ENCODE measurements at regions not wholly inside any gene's neighbourhood (a gene's known extent, or its start where the extent isn't known, plus 50 kb on each side); places are given as distances from the start of the nearest gene placed in this dataset.

DNA sequence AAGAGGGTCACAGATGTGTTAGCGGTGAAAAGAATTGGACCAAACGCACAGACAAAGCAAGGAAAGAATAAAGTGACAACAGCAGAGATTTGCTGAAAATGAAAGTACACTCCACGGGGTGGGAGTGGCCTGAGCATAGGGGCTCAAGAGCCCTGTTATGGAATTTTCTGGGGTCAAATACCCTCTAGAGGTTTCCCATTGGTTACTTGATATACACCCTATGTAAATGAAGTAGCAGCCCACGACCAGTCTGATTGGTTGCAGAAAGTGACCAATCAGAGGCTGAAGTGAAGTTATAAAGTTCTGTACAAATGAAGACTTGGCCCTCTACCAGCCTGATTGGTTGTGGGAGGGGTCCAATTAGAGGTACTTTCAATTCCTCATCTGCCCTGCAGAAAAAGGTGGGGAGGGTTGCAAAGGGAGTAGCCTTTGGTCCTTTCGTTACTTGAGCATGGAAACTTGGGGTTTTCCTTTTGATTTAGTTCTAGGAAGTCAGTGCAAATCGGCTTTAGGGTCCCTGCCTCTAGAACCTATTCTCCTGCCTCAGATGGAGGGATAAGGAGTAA, 125.6 kb upstream of the PRPS1L1 start:
- TF ChIP-seq, protein P1, sequence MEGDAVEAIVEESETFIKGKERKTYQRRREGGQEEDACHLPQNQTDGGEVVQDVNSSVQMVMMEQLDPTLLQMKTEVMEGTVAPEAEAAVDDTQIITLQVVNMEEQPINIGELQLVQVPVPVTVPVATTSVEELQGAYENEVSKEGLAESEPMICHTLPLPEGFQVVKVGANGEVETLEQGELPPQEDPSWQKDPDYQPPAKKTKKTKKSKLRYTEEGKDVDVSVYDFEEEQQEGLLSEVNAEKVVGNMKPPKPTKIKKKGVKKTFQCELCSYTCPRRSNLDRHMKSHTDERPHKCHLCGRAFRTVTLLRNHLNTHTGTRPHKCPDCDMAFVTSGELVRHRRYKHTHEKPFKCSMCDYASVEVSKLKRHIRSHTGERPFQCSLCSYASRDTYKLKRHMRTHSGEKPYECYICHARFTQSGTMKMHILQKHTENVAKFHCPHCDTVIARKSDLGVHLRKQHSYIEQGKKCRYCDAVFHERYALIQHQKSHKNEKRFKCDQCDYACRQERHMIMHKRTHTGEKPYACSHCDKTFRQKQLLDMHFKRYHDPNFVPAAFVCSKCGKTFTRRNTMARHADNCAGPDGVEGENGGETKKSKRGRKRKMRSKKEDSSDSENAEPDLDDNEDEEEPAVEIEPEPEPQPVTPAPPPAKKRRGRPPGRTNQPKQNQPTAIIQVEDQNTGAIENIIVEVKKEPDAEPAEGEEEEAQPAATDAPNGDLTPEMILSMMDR (IDR thresholded peaks at IDR 0.05; ENCODE audit: low read depth, low read length): no peak
- no peak for TF ChIP-seq POLR2A (IDR thresholded peaks at IDR 0.05; ENCODE audit: extremely low read depth, insufficient read length)
- TF ChIP-seq MYC (IDR thresholded peaks at IDR 0.05; ENCODE audit: low read depth, low read length): no peak
- TF ChIP-seq, protein P2, sequence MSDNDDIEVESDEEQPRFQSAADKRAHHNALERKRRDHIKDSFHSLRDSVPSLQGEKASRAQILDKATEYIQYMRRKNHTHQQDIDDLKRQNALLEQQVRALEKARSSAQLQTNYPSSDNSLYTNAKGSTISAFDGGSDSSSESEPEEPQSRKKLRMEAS (IDR thresholded peaks at IDR 0.05; ENCODE audit: low read depth, low read length): no peak
- no peak for DNase-seq (ENCODE audit: low read depth)
- no peak overlapping the region for H3K4me3 ChIP-seq (ENCODE audit: low read depth, low read length)

DNA sequence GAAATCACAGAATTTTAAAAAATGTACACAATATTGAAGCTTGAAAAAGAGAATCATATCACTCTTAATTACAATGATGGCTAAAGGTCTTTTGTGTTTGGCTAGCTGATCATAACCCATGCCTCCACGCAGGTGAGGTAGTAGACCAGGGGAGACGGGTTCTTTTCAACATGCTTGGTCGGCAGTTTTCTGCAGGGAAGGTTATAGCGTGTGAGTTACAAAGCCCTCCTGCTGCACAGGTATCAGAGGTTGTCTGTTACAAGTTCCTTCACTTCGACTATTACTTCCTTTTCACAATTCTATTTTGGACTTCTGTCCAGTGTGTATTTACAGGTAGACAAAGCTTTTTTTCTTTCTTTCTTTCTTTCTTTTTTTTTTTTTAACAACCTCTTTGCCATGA, 127.1 kb upstream of the PRPS1L1 start:
- TF ChIP-seq, protein P2 (IDR thresholded peaks at IDR 0.05; ENCODE audit: low read depth, low read length): no peak
- no peak overlapping the region for H3K4me3 ChIP-seq (ENCODE audit: low read depth, low read length)
- no peak for DNase-seq (ENCODE audit: low read depth)

DNA sequence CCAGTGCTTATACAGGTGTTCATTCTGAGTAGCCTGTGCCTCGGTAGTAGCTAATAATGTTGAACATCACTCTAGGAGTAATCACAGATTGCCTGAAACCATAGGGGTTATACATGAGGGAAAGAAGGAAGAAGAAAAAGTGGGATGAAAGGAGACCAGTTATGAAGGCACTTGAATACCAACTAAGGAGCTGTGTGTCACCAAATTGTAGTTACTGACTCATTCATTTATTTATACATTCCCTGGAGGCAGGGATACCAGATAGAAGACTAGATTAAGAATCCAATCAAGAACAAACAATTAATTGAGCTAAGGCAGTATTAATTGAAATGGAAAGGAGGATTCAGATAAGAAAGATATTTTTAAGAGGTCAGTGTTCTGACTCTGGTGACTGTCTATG, 129.6 kb upstream of the PRPS1L1 start:
- DNase-seq (ENCODE audit: low read depth): no peak
- TF ChIP-seq MYC (IDR thresholded peaks at IDR 0.05; ENCODE audit: low read depth, low read length) (no peak), POLR2A (IDR thresholded peaks at IDR 0.05; ENCODE audit: extremely low read depth, insufficient read length) (no peak)
- TF ChIP-seq, protein P1 (IDR thresholded peaks at IDR 0.05; ENCODE audit: low read depth, low read length): no peak
- TF ChIP-seq, protein P2 (IDR thresholded peaks at IDR 0.05; ENCODE audit: low read depth, low read length): no peak
- no peak overlapping the region for H3K4me3 ChIP-seq (ENCODE audit: low read depth, low read length)

DNA sequence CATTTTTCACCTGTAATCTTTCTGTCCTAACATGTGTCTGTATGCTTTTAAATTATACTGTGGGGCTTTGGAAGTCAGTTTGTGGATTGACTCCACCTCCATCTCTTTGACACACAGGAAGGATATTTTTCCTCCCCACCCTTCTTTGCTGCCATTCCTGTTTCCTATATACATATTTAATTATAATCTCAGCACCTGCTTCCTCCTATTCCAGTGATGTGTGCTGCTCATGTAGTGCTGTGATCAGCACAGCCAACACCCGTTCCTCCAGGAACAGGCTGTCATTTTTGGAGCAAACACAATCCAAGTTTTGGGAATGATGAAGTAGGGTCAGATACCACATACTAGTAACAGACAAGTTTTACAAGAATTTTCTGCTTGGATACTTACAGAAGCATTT, 135.0 kb upstream of the PRPS1L1 start:
- H3K4me3 ChIP-seq (ENCODE audit: low read depth, low read length): no peak overlapping the region
- DNase-seq (ENCODE audit: low read depth): no peak
- TF ChIP-seq, protein P2 (IDR thresholded peaks at IDR 0.05; ENCODE audit: low read depth, low read length): no peak
- TF ChIP-seq POLR2A (IDR thresholded peaks at IDR 0.05; ENCODE audit: extremely low read depth, insufficient read length) (no peak), MYC (IDR thresholded peaks at IDR 0.05; ENCODE audit: low read depth, low read length) (no peak)
- TF ChIP-seq, protein P1 (IDR thresholded peaks at IDR 0.05; ENCODE audit: low read depth, low read length): no peak

DNA sequence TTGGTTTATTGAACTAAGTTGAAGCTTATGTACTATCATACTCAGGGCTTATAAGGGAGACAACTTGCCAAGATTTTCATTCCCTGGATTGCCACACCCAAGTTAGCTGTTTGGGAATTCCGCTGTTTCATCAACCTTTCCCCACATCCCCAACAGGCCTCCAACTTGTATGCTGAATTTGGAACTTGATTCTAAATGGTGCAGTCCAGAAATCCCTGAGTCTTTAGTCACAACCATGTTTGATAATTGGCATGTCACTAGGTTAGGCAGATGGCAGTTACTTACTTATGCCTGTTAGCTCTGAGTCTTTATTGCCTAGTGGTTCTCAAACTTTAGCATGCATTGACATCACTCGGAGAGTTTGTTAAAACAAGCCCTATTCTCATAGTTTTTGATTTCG, 135.4 kb upstream of the PRPS1L1 start:
- no peak overlapping the region for H3K4me3 ChIP-seq (ENCODE audit: low read depth, low read length)
- no peak for TF ChIP-seq MYC (IDR thresholded peaks at IDR 0.05; ENCODE audit: low read depth, low read length)
- TF ChIP-seq, protein P2 (IDR thresholded peaks at IDR 0.05; ENCODE audit: low read depth, low read length): no peak
- TF ChIP-seq, protein P1 (IDR thresholded peaks at IDR 0.05; ENCODE audit: low read depth, low read length): no peak
- TF ChIP-seq POLR2A (IDR thresholded peaks at IDR 0.05; ENCODE audit: extremely low read depth, insufficient read length): no peak
- DNase-seq (ENCODE audit: low read depth): no peak

DNA sequence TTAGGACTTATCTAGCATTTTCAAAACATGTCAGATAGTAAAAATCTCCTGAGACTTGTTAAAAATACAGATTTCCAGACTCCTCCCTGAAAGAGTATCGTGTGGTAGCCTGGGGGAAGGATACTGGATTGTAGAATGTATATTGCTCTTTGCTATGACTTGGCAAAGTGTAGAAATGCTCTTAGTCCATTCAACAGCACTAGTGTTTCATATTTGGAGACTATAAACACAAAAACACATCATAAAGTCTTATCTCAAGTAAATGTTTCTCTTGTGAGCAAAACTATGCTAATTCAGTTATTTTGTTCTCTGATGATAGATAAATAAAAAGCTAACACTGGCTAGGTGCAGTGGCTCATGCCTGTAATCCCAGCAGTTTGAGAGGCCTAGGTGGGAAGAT, 137.5 kb upstream of the PRPS1L1 start:
- H3K4me3 ChIP-seq (ENCODE audit: low read depth, low read length): no peak overlapping the region
- DNase-seq (ENCODE audit: low read depth): no peak
- TF ChIP-seq MYC (IDR thresholded peaks at IDR 0.05; ENCODE audit: low read depth, low read length) (no peak), POLR2A (IDR thresholded peaks at IDR 0.05; ENCODE audit: extremely low read depth, insufficient read length) (no peak)
- TF ChIP-seq, protein P1 (IDR thresholded peaks at IDR 0.05; ENCODE audit: low read depth, low read length): no peak
- TF ChIP-seq, protein P2 (IDR thresholded peaks at IDR 0.05; ENCODE audit: low read depth, low read length): no peak

Data from NB4 (cell line).